ENCODE measurements at regions not wholly inside any gene's neighbourhood (a gene's known extent, or its start where the extent isn't known, plus 50 kb on each side); places are given as distances from the start of the nearest gene placed in this dataset.

- no peak for DNase-seq (ENCODE audit: low read depth, low spot score)
- no peak overlapping the region for H3K4me3 ChIP-seq (ENCODE audit: low read depth, low read length)
- in situ Hi-C loops (cut with HindIII; ENCODE audit: low sequenced_read_pairs): no loop called here
- no peak for TF ChIP-seq CTCF (IDR thresholded peaks at IDR 0.05; ENCODE audit: low read depth, low read length)
Measured at GRCh38 chr3:24709956-24710355, 215.3 kb upstream of the THRB start.

DNA sequence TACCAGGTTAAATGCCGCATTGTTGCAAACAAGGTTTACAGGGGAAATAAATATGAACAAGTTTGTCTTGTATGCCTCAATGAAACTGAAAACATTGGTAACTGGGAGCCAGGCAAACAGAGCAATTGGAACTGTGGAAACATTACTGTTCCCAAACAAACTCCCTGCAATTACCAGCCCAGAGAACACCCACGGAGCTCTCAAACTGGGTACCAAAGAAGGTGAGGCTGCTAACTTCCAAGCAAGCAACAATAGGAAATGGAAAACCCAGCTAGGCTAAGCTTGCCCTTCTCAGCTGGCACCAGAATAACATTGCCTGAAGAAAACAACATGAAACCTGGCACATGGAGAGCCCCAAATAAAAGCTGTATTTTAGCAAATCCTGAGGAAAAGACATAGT lies 218.9 kb upstream of the THRB start:
- TF ChIP-seq CTCF (IDR thresholded peaks at IDR 0.05; ENCODE audit: low read depth, low read length): no peak
- no peak overlapping the region for H3K4me3 ChIP-seq (ENCODE audit: low read depth, low read length)
- in situ Hi-C loops (cut with HindIII; ENCODE audit: low sequenced_read_pairs): no loop called here
- DNase-seq (ENCODE audit: low read depth, low spot score): no peak

GRCh38 chr3:24714436-24714835 lies 219.8 kb upstream of the THRB start:
- in situ Hi-C loops (cut with HindIII; ENCODE audit: low sequenced_read_pairs): no loop called here
- no peak overlapping the region for H3K4me3 ChIP-seq (ENCODE audit: low read depth, low read length)
- no peak for TF ChIP-seq CTCF (IDR thresholded peaks at IDR 0.05; ENCODE audit: low read depth, low read length)
- no peak for DNase-seq (ENCODE audit: low read depth, low spot score)

GRCh38 chr3:24715171-24715792 lies 220.6 kb upstream of the THRB start:
- no peak for TF ChIP-seq CTCF (IDR thresholded peaks at IDR 0.05; ENCODE audit: low read depth, low read length)
- in situ Hi-C loops (cut with HindIII; ENCODE audit: low sequenced_read_pairs): no loop called here

GRCh38 chr3:24722087-24722486 lies 227.4 kb upstream of the THRB start:
- H3K4me3 ChIP-seq (ENCODE audit: low read depth, low read length): no peak overlapping the region
- TF ChIP-seq CTCF (IDR thresholded peaks at IDR 0.05; ENCODE audit: low read depth, low read length): no peak
- in situ Hi-C loops (cut with HindIII; ENCODE audit: low sequenced_read_pairs): no loop called here
- DNase-seq (ENCODE audit: low read depth, low spot score): no peak

More at GRCh38 chr3:24715171-24715792, 220.6 kb upstream of the THRB start:
- no peak for DNase-seq (ENCODE audit: low read depth, low spot score)
- no peak overlapping the region for H3K4me3 ChIP-seq (ENCODE audit: low read depth, low read length)

GRCh38 chr3:24725514-24726255 lies 231.0 kb upstream of the THRB start:
- DNase-seq (ENCODE audit: low read depth, low spot score): no peak
- no peak overlapping the region for H3K4me3 ChIP-seq (ENCODE audit: low read depth, low read length)
- in situ Hi-C loops (cut with HindIII; ENCODE audit: low sequenced_read_pairs): no loop called here

More at GRCh38 chr3:24725514-24726255, 231.0 kb upstream of the THRB start:
- TF ChIP-seq CTCF (IDR thresholded peaks at IDR 0.05; ENCODE audit: low read depth, low read length): no peak

Measured in astrocyte of the spinal cord (primary cell).